Omental fat pad (tissue), 3 donors: ENCODE measurements at regions not wholly inside any gene's neighbourhood (a gene's known extent, or its start where the extent isn't known, plus 50 kb on each side); places are given as distances from the start of the nearest gene placed in this dataset.
A peak's percentile ranks its signal among the peaks of the same experiment; 100 is the strongest.

Experiments
- ATAC-seq: fragments of 150-250 bp; one replicate; pipeline ENCODE4 v1.9.1; 2016; ENCODE audit warnings: mild to moderate bottlenecking, moderate library complexity; ENCODE audit not compliant: low FRiP score
- DNase-seq: peaks from one replicate; pipeline ENCODE4 v3.0.0-alpha.2; 2019; ENCODE audit warnings: low spot score
- CTCF ChIP-seq, 3 donors: fragments of 450-650 bp; IDR thresholded peaks; one replicate each; pipeline ENCODE4 v1.5.1; 2016 to 2017; ENCODE audit warnings: antibody characterized with exemption in 3 of 3, mild to moderate bottlenecking in 3 of 3, moderate library complexity in 2 of 3

GRCh38 chr1:14520514-14521163 lies 77.8 kb upstream of the KAZN start:
- no peak for DNase-seq
- TF ChIP-seq CTCF (IDR thresholded peaks at IDR 0.05): no peak
- ATAC-seq: no peak

GRCh38 chr1:14521622-14522021 lies 76.9 kb upstream of the KAZN start:
- ATAC-seq (peak; percentile 2), DNase-seq (no peak)

GRCh38 chr1:14522077-14522925 lies 76.2 kb upstream of the KAZN start:
- DNase-seq: no peak
- peak; percentile 70 for ATAC-seq
- no peak for TF ChIP-seq CTCF (IDR thresholded peaks at IDR 0.05)

More at GRCh38 chr1:14521622-14522021, 76.9 kb upstream of the KAZN start:
- no peak for TF ChIP-seq CTCF (IDR thresholded peaks at IDR 0.05)

- TF ChIP-seq CTCF (IDR thresholded peaks at IDR 0.05): no peak
- DNase-seq (no peak), ATAC-seq (peak; percentile 73)
Measured at GRCh38 chr1:14522926-14523241, 75.6 kb upstream of the KAZN start.

GRCh38 chr1:14524826-14525636 lies 73.5 kb upstream of the KAZN start:
- TF ChIP-seq CTCF (IDR thresholded peaks at IDR 0.05): no peak
- ATAC-seq (no peak), DNase-seq (no peak)

GRCh38 chr1:14529475-14529874 lies 69.0 kb upstream of the KAZN start:
- no peak for DNase-seq
- TF ChIP-seq CTCF (IDR thresholded peaks at IDR 0.05): no peak
- no peak for ATAC-seq
